ENCODE measurements at regions not wholly inside any gene's neighbourhood (a gene's known extent, or its start where the extent isn't known, plus 50 kb on each side); places are given as distances from the start of the nearest gene placed in this dataset.

- no peaks in the 10 kb centered on the region for H3K9me2 ChIP-seq (replicated peaks; ENCODE audit: low read length)
- DNase-seq (no peak), ATAC-seq (no peak)
- no peaks in the 10 kb centered on the region for H3K27me3 ChIP-seq (ENCODE audit: low read length)
- H2AFZ ChIP-seq (ENCODE audit: low read length): no peak overlapping the region
- H4K20me1 ChIP-seq (ENCODE audit: low read length): no peaks in the 10 kb centered on the region
- ChIA-PET CTCF (no interaction called here), POLR2A (ENCODE audit: unreplicated experiment) (no interaction called here)
- BruUV-seq (replicated peaks): no TSS peak
- no peak overlapping the region for H3K27ac ChIP-seq (ENCODE audit: low read length)
- no peaks in the 10 kb centered on the region for H3K36me3 ChIP-seq (ENCODE audit: low read depth, low read length)
- H3K9me3 ChIP-seq (ENCODE audit: low read length): no peaks in the 10 kb centered on the region
- intact Hi-C loops (cut with micrococcal nuclease): no loop called here
- H3K4me3 ChIP-seq (ENCODE audit: low read length): no peak overlapping the region
- no peaks in the 10 kb centered on the region for H3K4me1 ChIP-seq (ENCODE audit: insufficient read depth, low read length)
- no peak overlapping the region for H3K4me2 ChIP-seq (ENCODE audit: low read length)
- no peaks in the 10 kb centered on the region for H3K79me2 ChIP-seq (ENCODE audit: low read length)
- H3K9ac ChIP-seq (ENCODE audit: low read length): no peak overlapping the region
- H3F3A ChIP-seq (ENCODE audit: low read length, unreplicated experiment): no peaks in the 10 kb centered on the region
- TF ChIP-seq EZH2 (IDR thresholded peaks at IDR 0.05; ENCODE audit: low read length, unreplicated experiment) (no peak), EZH2phosphoT487 (IDR thresholded peaks at IDR 0.05; ENCODE audit: borderline replicate concordance, low read length) (no peak), CTCF (conservative IDR thresholded peaks at IDR 0.05; ENCODE audit: low read depth, low read length) (no peak)
Measured at GRCh38 chr10:130500261-130501000, 364.2 kb downstream of the GLRX3 start.

DNA sequence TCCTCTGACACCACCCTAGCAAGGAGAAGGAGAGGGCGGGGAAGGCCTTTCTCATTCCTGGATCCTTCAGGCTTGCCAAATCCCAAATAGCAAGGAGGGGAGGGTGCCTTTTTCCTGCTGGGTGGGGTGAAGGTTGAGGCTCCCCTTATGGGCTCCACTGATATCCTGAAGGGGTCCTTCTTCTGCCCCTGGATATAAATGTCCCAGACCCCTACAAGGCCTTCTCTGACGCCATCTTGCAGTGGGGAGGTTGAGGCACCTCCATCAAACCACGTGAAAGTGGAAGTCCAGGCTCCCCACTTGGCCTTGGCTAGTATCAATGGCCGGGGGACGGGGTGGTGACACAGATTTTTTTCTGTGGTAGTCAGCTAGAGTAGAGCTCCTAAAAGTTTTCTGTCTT lies 371.3 kb downstream of the GLRX3 start:
- Histone ChIP-seq H3K9me2 (replicated peaks; ENCODE audit: low read length) (no peaks in the 10 kb centered on the region), H3K4me1 (ENCODE audit: insufficient read depth, low read length) (no peaks in the 10 kb centered on the region), H3K4me3 (ENCODE audit: low read length) (no peak overlapping the region), H2AFZ (ENCODE audit: low read length) (no peak overlapping the region), H3K4me2 (ENCODE audit: low read length) (no peak overlapping the region), H3K79me2 (ENCODE audit: low read length) (no peaks in the 10 kb centered on the region), H3K9me3 (ENCODE audit: low read length) (no peaks in the 10 kb centered on the region), H3K36me3 (ENCODE audit: low read depth, low read length) (no peaks in the 10 kb centered on the region), H3F3A (ENCODE audit: low read length, unreplicated experiment) (no peaks in the 10 kb centered on the region), H3K27me3 (ENCODE audit: low read length) (no peaks in the 10 kb centered on the region), H4K20me1 (ENCODE audit: low read length) (no peaks in the 10 kb centered on the region), H3K9ac (ENCODE audit: low read length) (no peak overlapping the region), H3K27ac (ENCODE audit: low read length) (no peak overlapping the region)
- TF ChIP-seq EZH2 (IDR thresholded peaks at IDR 0.05; ENCODE audit: low read length, unreplicated experiment) (no peak), EZH2phosphoT487 (IDR thresholded peaks at IDR 0.05; ENCODE audit: borderline replicate concordance, low read length) (no peak)
- no TSS peak for BruUV-seq (replicated peaks)
- ChIA-PET POLR2A (ENCODE audit: unreplicated experiment) (no interaction called here), CTCF (no interaction called here)
- no peak for DNase-seq
- ATAC-seq: no peak
- intact Hi-C loops (cut with micrococcal nuclease): no loop called here

DNA sequence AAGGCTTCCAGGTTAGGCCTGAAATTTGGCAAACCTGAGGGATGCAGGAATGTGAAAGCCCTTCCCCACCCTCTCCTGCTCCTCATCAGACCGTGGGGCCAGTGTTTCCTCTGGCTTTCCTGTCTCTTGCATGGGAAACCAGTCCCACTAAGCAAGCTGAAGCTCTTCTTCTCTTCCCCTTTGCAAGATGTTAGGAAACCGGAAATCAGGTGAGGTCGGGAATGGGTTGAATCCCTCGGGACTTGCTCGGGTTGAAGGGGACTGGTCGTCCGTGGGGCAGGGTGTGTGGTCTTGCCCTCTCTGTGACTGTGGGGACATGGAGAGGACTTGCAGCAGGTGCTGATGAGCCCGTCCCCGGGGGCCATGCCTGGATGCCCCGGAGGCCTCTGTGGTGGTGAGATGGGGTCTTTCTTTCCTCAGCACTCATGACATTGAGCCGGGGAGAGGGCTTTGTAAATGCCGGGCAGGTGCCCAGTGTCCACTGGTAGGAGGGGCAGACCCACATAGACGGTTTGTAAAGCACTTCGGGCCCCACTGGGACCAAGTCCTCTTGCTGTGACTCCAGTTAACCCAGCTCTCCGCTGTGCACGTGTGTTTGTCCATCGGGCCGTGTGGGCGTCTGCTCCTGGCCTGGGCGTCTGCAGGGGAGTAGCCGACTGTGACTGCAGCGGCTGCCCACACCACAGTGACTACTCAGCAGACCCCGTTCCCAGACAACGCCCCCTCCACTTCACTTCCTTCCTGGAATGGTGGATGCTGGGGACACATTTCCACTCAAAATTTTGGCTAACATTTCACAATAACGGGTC lies 373.9 kb downstream of the GLRX3 start:
- no TSS peak for BruUV-seq (replicated peaks)
- Histone ChIP-seq H3K27me3 (ENCODE audit: low read length) (no peaks in the 10 kb centered on the region), H3K36me3 (ENCODE audit: low read depth, low read length) (no peaks in the 10 kb centered on the region), H4K20me1 (ENCODE audit: low read length) (no peaks in the 10 kb centered on the region), H3K9ac (ENCODE audit: low read length) (no peak overlapping the region), H3K27ac (ENCODE audit: low read length) (no peak overlapping the region), H3K4me3 (ENCODE audit: low read length) (no peak overlapping the region), H3K9me2 (replicated peaks; ENCODE audit: low read length) (no peaks in the 10 kb centered on the region), H3K4me2 (ENCODE audit: low read length) (no peak overlapping the region), H3F3A (ENCODE audit: low read length, unreplicated experiment) (no peaks in the 10 kb centered on the region), H3K9me3 (ENCODE audit: low read length) (no peaks in the 10 kb centered on the region), H3K4me1 (ENCODE audit: insufficient read depth, low read length) (no peaks in the 10 kb centered on the region), H3K79me2 (ENCODE audit: low read length) (no peaks in the 10 kb centered on the region), H2AFZ (ENCODE audit: low read length) (no peak overlapping the region)
- ChIA-PET POLR2A (ENCODE audit: unreplicated experiment) (no interaction called here), CTCF (no interaction called here)
- no peak for DNase-seq
- TF ChIP-seq EZH2phosphoT487 (IDR thresholded peaks at IDR 0.05; ENCODE audit: borderline replicate concordance, low read length): no peak
- TF ChIP-seq CTCF (conservative IDR thresholded peaks at IDR 0.05; ENCODE audit: low read depth, low read length): no peak
- no peak for TF ChIP-seq EZH2 (IDR thresholded peaks at IDR 0.05; ENCODE audit: low read length, unreplicated experiment)
- intact Hi-C loops (cut with micrococcal nuclease): no loop called here
- no peak for ATAC-seq
